Erythroblast (primary cell): ENCODE measurements at regions not wholly inside any gene's neighbourhood (a gene's known extent, or its start where the extent isn't known, plus 50 kb on each side); places are given as distances from the start of the nearest gene placed in this dataset.

Source experiments
- GATA1 ChIP-seq: IDR thresholded peaks from 2 replicates; pipeline ENCODE4 v1.6.1; 2011; ENCODE audit warnings: low read depth, mild to moderate bottlenecking, control low read depth, low read length, moderate library complexity
- POLR2A ChIP-seq: IDR thresholded peaks from 2 replicates; pipeline ENCODE4 v1.6.1; 2011; ENCODE audit warnings: mild to moderate bottlenecking, low read length

DNA sequence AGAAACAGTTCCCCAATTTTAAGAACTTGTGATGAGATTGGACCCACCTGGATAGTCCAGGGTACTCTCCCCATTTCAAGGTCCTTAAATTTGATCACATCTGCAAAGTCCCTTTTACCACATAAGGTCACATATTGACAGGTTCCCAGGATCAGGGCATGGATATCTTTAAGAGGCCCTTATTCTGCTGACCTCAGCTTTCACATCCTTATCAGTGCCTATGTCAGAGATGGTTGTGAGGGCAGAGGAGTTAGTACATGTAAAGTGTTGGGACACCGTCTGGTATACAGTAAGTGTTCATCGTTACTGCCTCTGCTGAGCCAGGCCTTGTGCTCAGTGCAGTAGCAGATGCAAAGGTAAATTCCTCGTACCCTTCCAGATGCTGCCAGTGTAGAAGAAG, 375.4 kb upstream of the ASIC2 start:
- TF ChIP-seq POLR2A (no peak), GATA1 (no peak)
